Spleen (tissue), 7 donors: ENCODE measurements at regions not wholly inside any gene's neighbourhood (a gene's known extent, or its start where the extent isn't known, plus 50 kb on each side); places are given as distances from the start of the nearest gene placed in this dataset.

ENCODE experiments used
- POLR2A ChIP-seq, 3 donors: fragments of 450-650 bp; IDR thresholded peaks; one replicate each; pipeline ENCODE4 v1.5.1; 2017; ENCODE audit warnings: antibody characterized with exemption in 3 of 3, mild to moderate bottlenecking in 1 of 3
- TF ChIP-seq, protein P1 (sequence below), 11 experiments: fragments of 200-600 bp in 7 of 11; fragments of 450-650 bp in 4 of 11; sonication (generic) in 4 of 11; IDR thresholded peaks in 8 of 11; conservative IDR thresholded peaks in 3 of 11; 1 replicate in 7 of 11; 2 replicates in 4 of 11; pipeline versions ENCODE4 v1.4.0 to v1.8.0; 2016 to 2021; ENCODE audit warnings: antibody characterized with exemption in 11 of 11, inconsistent platforms in 4 of 11, mild to moderate bottlenecking in 1 of 11
- donor health status: DM: no; HTN: no; CAD: no; lungs with moderate emphysema.
- donor health status: DM: no; HTN: no; CAD: no.
- donor health status: DM: no; HTN: no; CAD: no.

- TF ChIP-seq, protein P1, sequence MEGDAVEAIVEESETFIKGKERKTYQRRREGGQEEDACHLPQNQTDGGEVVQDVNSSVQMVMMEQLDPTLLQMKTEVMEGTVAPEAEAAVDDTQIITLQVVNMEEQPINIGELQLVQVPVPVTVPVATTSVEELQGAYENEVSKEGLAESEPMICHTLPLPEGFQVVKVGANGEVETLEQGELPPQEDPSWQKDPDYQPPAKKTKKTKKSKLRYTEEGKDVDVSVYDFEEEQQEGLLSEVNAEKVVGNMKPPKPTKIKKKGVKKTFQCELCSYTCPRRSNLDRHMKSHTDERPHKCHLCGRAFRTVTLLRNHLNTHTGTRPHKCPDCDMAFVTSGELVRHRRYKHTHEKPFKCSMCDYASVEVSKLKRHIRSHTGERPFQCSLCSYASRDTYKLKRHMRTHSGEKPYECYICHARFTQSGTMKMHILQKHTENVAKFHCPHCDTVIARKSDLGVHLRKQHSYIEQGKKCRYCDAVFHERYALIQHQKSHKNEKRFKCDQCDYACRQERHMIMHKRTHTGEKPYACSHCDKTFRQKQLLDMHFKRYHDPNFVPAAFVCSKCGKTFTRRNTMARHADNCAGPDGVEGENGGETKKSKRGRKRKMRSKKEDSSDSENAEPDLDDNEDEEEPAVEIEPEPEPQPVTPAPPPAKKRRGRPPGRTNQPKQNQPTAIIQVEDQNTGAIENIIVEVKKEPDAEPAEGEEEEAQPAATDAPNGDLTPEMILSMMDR (IDR thresholded peaks at IDR 0.05 in 8 of 11, conservative IDR thresholded peaks at IDR 0.05 in 3 of 11), result no peak
- no peak for TF ChIP-seq POLR2A (IDR thresholded peaks at IDR 0.05)
Measured at GRCh38 chr7:48728799-48729198, 195.5 kb upstream of the CDC14C start.
